ENCODE measurements at regions not wholly inside any gene's neighbourhood (a gene's known extent, or its start where the extent isn't known, plus 50 kb on each side); places are given as distances from the start of the nearest gene placed in this dataset.

GRCh38 chr19:31626941-31627340 lies 277.7 kb upstream of the TSHZ3 start:
- TF ChIP-seq POLR2A (IDR thresholded peaks at IDR 0.05; ENCODE audit: low read length) (no peak), GATA1 (IDR thresholded peaks at IDR 0.05; ENCODE audit: low read depth, low read length) (no peak)
